COLO829 (cell line): ENCODE measurements at regions not wholly inside any gene's neighbourhood (a gene's known extent, or its start where the extent isn't known, plus 50 kb on each side); places are given as distances from the start of the nearest gene placed in this dataset.

Experiments
- DNase-seq: peaks from one replicate; pipeline ENCODE4 v3.0.0; 2012; ENCODE audit warnings: low spot score

DNA sequence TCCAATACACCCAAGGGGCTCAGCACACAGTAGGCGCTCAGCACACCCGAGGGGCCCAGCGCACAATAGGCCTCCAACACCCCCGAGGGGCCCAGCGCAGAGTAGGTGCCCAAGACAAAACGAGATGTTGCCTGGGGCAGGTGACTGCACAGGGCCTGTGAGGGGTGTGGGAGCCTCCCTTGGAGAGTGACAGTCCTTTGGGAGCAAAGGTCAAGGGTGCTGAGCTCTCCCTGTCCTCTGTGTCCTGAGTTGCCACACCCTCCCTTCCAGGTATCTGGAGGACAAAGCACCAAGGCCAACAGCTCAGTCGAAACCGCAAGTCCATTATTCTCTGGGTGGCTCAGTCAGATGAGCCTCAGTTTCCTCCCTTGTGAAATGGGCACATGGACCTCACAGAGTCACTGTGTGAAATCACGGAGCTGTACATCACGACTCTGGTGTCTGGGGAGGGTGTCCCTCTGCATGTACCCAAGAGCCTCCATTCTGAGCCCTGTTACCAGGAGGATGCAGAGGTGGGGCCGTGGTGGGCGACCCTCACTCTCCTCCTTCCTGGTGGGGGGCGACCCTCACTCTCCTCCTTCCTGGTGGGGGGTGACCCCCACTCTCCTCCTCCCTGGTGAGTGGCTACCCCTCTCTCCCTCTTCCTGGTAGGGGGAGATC is 81.3 kb downstream of the FOXL3 start:
- peak; percentile 45 for DNase-seq

DNA sequence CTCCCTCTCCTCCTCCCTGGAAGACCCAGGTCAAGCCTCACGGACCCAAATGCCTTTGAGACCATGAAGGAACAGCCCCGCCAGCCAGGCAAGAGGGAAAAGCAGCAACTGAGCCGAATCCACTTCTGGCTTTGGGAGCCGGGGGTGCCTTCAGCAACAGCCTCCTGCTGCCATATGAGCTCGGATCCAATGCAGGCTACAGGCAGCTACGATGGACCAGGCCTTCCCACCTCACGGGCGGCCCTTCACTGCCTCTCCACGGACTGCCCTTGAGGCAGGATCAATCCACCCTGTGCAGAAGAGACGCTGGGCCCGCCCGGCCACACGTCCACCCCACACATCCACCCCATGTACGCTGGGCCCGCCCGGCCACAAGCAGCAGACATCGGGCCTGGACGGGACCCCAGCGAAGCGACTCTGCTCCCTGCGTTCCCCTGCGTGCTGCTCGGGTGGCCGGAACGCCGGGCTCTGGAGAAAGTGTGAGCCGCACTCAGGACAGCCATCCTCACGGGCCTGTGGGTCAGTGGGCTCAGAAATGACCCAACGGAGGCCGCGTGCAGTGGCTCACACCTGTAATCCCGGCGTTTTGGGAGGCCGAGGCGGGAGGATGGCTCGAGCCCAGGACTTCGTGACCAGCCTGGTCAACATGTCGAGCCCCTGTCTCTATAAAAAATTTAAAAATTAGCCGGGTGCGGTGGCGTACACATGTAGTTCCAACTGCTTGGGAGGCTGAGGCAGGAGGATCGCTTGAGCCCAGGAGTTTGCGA is 82.0 kb downstream of the FOXL3 start:
- no peak for DNase-seq

DNA sequence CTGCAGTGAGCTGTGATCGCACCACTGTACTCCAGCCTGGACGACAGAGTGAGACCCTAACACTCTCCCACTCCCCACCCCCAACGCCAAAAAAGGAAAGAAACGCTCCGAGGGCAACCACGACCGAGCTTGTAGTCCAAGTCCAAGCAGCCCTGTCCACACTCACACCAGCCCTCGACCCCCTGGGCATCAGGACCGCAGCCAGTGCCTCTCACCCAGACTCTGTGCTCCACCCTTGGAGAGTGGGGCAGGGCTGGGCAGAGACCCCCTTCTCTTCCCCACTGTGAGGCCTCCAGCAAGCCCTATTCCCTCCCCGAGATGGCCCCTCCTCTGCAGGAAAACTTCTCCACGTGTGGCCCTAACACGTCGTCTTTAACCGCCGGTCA is 82.6 kb downstream of the FOXL3 start:
- no peak for DNase-seq

DNA sequence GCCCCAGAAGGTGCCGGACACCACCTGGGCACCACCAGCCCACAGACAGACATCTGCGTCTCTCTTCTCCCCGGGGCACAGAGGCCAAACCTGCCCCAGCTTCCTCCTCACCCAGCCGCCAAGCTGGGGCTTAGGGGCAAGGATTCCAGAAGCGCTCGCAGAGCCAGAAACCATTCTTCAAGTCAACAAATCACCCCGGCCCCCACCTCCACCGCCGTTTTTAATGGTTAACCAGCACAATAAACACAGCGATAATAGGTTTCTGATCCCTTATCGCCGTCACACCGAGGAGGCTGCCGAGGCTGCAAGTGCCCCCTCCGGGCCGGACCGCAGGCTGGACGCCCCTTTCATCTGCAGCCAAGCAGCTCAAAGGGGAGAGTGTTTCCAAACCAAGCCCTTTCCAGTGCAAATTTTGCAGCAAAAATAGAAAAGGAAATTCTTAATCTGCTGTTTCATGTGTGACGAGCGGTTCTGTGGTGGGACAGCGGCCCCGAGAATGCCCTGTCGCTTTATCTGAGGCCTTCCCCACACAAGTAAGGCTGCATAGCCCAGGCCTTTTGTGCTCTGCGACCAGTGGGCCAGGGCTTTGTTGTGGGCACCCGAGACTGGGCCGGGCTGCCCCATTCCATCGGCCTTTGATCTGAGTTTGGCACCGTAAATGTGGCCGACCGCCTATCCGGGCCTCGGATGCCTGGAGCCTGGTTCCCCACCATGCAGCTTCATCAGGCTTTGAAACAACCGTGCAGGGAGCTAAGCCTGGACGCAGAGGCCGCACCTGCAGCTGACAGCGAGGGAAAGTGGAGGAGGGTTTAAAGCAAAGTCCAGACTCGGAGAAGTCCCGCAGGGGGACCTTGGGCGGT is 83.2 kb downstream of the FOXL3 start:
- DNase-seq = no peak

DNA sequence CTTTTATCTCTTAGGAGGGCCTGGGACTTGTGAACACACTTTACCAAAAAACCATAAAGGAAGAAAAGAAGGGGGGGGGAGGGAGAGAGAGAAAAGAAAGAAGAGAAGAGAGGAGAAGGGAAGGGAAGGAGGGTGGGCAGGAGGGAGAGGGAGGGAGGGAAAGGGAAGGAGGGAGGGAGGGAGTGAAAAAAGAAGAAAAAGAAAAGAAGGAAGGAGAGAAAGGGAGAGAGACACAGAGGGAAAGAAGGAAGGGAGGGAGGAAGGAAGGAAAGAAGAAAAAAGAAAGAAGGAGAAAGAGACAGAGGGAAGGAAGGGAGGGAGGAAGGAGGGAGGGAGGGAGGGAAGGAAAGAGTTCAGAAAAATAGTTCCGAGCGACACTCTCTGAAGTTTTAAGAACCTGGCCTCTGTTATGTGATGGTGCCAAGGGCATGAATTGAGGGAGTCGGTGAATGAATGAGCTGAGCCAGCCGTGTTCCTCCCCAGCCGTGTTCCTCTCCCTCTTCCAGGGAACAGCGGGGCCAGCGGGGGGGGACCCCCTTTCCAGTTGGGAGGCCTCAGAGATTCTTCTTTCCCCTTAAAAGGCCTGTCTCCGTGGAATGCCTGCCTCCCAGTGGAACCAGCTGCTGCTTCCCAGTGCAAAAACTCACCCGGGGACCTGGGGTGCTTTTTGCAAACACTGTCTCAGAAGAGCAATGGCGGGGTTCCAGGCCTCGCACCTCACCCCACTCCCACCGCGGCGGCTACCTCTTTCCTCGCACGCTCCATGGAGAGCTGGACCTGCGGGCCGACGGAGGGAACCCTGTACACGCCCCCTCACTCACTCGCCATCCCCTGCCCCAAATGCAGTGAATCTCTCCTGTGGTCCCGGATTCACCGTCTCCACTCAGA is 84.1 kb downstream of the FOXL3 start:
- DNase-seq = no peak

DNA sequence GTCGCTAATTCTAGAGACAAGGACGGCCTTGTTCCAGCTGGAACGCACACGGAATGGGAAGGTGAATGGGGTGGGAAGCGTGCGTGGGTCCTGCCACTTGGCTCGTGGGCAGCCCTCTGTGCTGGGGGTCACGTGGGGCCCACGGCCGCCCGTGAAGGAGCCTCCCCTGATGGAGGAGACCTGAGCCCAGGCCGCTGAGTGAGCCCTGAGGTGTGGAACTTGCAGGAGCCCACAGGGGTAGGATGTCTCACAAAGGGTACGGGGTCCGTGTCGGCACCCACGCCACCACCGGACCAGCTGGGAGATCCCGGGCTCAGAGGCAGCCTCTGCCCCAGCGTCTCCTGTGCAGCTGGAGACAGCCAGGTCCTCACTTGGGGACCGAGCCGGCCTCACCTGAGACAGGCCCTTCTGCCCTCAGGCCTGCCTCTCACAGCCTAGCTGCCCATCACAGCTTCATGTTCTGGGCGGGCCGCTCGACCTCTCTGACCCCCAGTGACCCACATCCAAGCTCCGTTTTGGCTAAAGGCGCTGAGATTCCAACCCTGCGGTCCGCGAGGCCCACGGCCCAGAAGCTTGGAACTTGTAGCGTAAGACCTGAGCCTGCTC is 84.8 kb downstream of the FOXL3 start:
- no peak for DNase-seq

DNA sequence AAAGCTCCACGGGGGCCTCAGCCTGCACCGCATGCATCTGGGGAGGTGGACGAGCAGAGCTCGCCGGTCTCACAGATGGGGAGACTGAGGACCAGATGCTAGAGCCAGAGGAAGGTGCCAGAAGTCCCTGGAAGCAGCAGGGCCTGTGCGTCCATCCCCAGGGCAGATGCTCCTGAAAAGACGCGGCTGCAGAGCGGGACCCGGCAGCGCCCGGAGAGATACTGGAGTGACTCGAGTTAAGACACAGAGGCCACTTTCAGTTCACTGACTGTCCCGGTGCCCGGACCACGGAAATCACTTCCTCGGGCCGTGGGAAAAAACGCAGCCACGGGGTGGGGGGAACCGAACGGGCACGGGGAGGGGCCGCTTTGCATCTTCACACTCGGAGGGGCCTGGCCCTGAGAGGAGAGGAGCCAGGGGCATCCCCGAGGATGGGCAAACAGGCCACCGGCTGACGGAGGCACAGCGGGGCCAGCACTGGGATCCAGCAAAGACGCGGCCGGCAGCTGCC is 85.4 kb downstream of the FOXL3 start:
- no peak for DNase-seq

DNA sequence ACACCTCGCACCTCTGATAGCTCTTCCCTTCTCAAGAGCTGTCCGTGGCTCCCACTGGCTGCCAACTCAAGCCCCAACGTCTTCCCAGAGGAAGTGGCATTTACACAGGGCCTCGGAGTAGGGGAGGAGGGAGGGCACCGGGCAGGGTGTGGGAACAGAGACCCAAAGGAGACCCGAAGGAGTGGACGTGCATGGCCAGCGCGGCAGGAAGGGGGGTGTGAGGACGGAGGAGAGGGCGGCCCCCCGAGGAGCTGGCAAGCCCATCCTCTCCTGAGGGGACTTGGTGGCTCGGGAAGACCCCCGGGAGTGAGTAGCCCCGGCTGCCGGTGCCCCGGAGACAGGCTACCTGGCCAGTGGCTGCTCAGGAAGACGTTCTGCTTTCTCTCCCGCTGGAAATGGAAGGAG is 85.9 kb downstream of the FOXL3 start:
- DNase-seq = no peak

DNA sequence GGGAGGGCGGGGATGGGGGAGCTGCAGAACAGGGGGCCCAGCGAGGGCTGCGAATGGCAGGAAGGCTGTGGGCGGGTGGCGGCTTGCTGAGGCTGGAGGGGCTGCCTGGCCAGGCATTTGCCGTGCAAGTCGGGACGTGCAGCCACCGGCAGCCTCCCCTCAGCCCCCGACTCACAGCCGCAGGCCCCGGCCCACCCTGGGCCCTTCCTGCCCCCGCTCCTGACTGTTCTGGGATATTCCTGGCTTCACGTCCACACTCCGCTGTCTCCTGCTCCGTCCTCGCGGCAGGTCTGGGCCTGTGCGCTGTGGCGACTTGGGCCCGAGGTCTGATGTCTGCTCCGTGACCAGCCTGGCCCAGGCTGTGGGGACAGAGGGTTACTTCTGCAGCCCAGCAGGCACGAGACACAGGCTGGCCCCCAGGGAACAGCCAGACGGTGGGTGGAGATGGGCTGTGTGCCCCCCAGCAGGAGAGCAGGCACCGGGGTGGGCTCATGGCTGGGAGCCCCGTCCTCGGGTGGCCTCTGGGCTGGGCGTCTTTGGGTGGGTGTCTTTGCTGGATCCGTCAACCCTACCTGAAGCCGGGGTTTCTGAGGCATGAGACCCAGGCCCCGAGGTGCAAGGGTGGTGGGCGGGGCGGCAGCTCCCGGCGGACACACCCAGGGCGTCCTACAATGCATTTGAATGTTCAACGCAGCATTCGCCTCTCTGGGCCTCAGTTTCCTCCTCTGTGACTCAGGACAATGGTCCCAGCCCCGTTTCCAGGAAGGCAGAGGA is 86.5 kb downstream of the FOXL3 start:
- DNase-seq = no peak

DNA sequence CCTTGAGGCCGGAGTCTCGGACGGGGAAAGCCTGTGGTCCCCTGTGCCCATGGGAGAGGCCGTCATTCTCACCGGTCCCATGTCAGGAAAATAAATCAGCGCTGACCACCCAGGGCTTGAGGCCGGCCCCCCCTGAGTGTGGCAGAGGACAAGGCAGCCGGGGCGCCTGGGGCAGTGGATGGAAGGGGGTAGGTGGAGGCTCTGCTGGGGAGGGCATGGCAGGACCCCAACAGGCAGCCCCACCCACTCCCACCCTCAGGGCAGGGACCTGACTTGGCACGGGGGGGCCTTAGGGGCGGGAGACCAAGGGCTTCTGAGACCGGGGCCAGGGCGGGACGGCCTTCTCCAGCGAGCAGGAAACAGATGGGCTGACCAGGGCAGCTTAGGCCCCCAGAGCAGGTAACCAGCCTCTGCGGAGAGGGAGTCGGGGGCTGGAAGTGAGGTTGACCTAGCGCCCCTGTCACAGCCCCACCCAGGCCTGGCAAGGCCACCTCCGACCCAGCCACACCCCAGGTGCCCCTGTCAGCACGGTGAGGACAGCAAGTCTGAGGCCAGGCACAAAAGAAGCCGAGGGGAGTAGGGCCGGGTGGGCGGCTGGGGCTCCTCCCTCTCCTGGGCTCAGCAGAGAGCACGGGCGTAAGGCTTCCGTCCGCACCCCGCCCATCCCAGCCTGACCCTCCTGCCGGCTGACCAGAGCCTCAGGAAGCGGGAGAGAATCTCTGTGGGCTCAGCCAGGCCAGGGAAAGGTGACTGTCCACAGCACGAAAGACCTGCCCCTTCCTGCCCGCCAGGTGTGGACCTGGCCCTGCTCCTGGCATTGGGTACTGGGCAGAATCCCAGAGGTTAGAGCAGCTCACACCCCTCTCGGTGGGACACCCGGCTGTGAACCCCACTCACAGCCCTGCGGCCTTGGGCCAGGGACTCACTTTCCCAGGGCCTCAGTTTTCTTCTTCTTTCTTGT is 87.4 kb downstream of the FOXL3 start:
- no peak for DNase-seq

DNA sequence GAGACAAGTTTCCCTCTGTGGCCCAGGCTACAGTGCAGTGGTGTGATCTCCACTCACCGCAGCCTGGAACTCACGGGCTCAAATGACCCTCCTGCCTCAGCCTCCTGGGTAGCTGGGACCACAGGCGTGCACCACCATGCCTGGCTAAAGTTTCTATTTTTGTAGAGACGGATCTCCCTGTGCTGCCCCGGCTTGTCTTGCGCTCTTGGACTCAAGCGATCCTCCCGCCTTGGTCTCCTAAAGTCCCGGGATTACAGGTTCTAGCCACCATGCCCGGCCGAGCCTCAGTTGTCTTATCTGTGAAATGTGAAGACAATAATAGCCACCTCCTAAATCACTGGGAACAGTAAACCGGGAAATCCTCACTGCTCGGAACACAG is 88.1 kb downstream of the FOXL3 start:
- no peak for DNase-seq

DNA sequence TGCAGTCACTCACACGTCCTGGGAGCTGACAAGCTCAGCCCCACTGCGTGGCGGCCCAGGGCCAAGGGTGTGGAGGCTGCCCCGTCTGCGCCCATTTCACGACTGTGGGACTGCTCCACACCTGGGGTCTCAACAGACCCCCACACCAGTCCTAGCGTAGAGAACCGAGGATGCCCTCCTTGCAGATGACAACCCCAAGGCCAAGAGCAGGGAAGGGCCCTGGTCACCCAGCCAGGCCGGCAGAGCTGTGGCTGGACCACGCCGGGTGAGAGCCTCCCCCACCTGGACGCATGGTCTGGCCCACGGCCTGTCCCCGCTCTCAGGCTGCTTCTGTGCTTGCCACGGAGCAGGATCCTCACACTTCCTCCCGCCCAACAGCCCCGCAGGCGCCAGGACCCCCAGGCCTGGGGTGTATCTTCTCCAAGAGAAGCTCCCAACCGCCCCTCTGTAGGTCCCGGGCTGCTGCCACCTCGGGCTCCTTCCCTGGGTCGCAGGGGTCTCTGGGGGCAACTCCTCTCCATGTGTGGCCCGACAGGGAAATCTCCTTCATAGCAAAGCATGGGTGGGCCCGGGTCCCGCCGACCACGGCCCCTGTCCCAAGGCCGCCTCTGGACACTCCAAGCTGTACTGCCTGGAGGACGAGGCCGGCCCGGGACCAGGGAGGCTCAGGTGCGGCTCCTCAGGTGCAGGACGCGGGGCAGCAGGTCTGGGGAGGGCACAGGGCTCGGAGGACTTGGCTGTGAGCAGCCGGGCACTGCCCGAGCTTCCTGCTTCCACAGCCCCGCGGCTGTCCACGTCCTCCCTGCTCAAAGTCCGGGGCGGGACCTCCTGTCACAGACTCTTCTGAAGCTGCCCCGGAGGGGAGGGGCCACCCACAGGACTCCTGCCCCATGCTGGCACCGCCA is 88.8 kb downstream of the FOXL3 start:
- no peak for DNase-seq

DNA sequence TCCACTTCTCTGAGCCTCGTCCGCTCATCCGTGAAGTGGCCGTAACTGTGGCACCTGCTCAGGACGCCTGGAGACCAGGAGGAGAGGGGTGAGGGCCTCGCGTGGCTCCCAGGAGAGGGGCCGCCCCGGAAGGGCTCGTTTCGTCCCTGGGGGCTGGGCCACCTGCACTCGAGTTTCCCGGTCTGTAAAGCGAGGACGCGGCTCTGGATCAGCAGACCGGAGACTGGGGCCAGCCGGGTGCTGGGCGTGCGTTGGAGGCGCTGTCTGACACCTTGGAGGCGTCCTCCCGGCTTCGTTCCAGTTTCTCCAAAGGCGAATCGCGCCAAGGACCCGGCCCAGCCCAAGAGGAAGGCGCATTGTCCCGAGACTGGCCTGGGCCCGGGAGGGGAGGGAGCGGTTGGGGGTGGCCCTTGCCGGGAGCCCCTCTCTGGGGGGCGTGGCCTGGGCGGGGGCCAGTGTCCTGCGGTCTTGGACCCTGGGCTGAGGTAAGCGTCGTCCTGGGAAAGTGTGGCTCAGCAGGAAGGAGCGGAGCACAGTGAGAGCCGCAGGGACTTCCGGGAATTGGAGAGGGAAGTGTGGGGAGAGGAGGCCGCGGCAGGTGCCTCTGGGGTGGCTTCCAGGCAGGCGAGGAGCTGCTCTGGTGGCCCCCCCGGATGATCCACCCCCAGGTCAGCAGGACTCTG is 89.6 kb downstream of the FOXL3 start:
- no peak for DNase-seq

DNA sequence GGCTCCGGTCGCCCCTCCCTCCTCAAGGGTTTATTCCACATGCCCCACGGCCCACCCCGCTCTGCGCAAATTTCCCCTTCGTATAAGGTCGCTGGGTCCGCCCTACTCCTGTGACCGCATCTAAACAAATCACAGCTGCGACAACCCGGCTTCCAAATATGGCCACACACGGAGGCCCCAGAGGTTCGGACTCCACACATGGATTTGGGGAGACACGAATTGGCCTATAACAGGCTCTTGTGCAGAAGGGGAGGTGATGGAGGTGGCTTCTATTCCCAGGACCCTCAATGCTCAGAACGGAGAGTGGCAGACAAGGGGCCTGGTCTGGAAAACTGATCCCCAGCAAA is 90.1 kb downstream of the FOXL3 start:
- DNase-seq = no peak

DNA sequence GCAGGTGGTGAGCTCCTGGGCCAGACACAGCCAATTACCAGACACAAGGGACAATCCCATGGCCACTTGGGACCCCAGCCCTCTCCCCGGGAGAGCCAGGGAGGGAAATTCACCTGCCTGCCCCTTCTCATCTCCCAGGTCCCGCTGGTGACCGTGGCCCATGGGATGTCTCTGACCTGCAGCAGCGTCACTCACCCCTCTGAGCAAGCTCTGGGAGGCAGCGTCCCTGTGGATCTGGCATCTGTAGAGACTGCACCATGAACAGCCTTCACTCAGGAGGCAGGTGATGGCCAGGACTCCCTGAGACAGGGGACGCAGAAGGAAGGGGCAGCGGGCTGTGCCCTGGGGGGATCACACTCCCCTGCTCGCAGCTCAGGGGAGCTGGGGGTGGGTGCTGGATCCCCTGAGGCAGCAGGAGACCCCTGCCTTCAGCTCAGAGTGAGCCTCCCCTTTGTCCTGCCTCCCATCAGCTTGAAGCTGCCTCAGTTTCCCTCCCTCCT is 90.8 kb downstream of the FOXL3 start:
- DNase-seq = no peak

DNA sequence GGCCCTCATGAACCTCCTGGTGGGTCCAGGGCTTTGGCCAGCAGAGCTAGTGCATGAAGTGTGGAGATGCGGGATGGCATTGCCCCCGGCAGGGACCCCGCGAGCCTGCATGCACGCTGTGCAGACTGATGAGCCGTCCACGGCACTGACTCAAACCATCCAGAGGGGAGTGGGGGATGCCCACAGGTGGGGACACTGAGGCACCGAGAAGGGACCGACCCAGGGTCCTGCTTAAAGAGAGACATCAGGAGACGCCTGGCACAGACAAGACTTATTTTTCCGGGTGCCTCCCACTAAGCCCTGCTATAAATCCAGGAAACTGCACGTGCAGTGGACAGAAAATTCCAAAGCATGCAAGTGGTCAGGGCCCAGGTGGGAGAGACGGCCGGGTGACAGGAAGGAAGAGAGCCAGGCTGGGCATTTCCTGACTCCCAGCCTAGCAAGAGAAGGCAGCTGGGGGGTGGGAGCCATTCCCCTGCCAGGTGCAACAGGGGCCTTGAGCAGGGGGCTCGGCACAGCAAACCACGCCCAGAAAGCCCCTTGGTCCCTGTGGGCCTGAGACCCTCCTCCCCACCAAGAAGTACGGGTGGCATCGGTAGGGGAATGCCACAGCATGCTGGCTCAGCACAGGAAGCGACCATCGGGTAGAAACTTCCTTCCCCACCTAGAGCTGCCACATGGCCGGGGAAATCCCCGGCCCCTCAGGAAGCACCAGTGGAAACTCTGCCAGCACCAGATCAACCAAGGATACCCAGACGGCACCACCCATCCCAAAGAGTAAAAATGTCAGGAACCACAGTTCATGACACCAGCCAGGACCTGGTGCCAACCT is 91.5 kb downstream of the FOXL3 start:
- DNase-seq = no peak

DNA sequence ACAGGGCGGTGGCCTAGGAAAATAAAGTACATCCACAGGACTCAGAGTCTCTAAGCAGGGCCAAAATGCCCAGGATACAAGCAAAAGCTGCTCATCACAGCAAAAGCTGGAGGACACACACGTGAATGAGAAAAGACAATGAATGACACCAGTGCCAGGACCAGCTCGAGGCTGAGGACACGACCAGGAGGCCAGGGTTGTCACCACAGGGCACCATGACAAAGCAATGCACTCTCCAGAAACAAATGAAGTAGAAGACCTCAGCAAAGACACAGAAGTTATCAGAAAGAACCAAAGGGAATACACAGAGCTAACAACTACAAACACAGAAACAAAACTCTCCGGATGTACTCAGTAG is 92.1 kb downstream of the FOXL3 start:
- no peak for DNase-seq
